AG09309 (cell line): ENCODE measurements at regions not wholly inside any gene's neighbourhood (a gene's known extent, or its start where the extent isn't known, plus 50 kb on each side); places are given as distances from the start of the nearest gene placed in this dataset.

Experiments
- DNase-seq: peaks from one replicate; pipeline ENCODE4 v3.0.0-alpha.2; 2010; ENCODE audit warnings: low read depth
- H3K4me3 ChIP-seq: 2 replicates; pipeline ENCODE4 v1.5.1; 2011; ENCODE audit warnings: mild to moderate bottlenecking, low read depth, low read length, moderate library complexity; ENCODE audit not compliant: control insufficient read depth
- CTCF ChIP-seq: IDR thresholded peaks from 2 replicates; pipeline ENCODE4 v1.5.1; 2011; ENCODE audit warnings: mild to moderate bottlenecking, low read depth, low read length, inconsistent platforms; ENCODE audit not compliant: insufficient read depth, control insufficient read depth; ENCODE audit errors: missing control alignments

- no peak for TF ChIP-seq CTCF
- no peak for DNase-seq
- no peak overlapping the region for H3K4me3 ChIP-seq
These were observed 63.7 kb upstream of the SIAH1 start for GRCh38 chr16:48448841-48449481.

GRCh38 chr16:48447940-48448536 is 62.8 kb upstream of the SIAH1 start:
- no peak for DNase-seq
- no peak overlapping the region for H3K4me3 ChIP-seq
- TF ChIP-seq CTCF = no peak

- TF ChIP-seq CTCF = no peak
- no peak overlapping the region for H3K4me3 ChIP-seq
- DNase-seq = no peak
These were observed 62.2 kb upstream of the SIAH1 start for GRCh38 chr16:48447428-48447827.

- no peak overlapping the region for H3K4me3 ChIP-seq
- no peak for TF ChIP-seq CTCF
- no peak for DNase-seq
These were observed 61.3 kb upstream of the SIAH1 start for GRCh38 chr16:48446534-48446920.

GRCh38 chr16:48445782-48446533 is 60.7 kb upstream of the SIAH1 start:
- no peak for TF ChIP-seq CTCF
- H3K4me3 ChIP-seq = no peak overlapping the region
- DNase-seq = no peak

- peak; percentile 63 for DNase-seq
- no peak for TF ChIP-seq CTCF
- H3K4me3 ChIP-seq = no peak overlapping the region
These were observed 59.4 kb upstream of the SIAH1 start for GRCh38 chr16:48444574-48444973.

GRCh38 chr16:48442379-48442778 is 57.2 kb upstream of the SIAH1 start:
- no peak overlapping the region for H3K4me3 ChIP-seq
- no peak for TF ChIP-seq CTCF
- no peak for DNase-seq
